SK-N-SH treated with all-trans-retinoic acid at 6 μM for 48 hours (cell line): ENCODE measurements at regions not wholly inside any gene's neighbourhood (a gene's known extent, or its start where the extent isn't known, plus 50 kb on each side); places are given as distances from the start of the nearest gene placed in this dataset.

ENCODE experiments used
- ATAC-seq: fragments of 200-7000 bp; cut with Tn5 transposase; 3 replicates; pipeline ENCODE4 v1.9.1; 2020; ENCODE audit warnings: mild to moderate bottlenecking, moderate library complexity
- ARNTL ChIP-seq: fragments of 450-650 bp; formaldehyde crosslinking; IDR thresholded peaks from 2 replicates; pipeline ENCODE4 v1.5.0; 2020; ENCODE audit warnings: low read depth, mild to moderate bottlenecking, moderate library complexity, borderline replicate concordance
- BACH2 ChIP-seq: fragments of 250-450 bp; sonication (Bioruptor Pico); IDR thresholded peaks from 2 replicates; pipeline ENCODE4 v1.9.0; 2021; ENCODE audit warnings: mild to moderate bottlenecking, borderline replicate concordance
- CREB5 ChIP-seq: fragments of 250-450 bp; sonication (Bioruptor Pico); IDR thresholded peaks from 2 replicates; pipeline ENCODE4 v1.5.1; 2020; ENCODE audit warnings: low read depth, mild to moderate bottlenecking, moderate library complexity
- CSDC2 ChIP-seq: fragments of 250-450 bp; sonication (Bioruptor Pico); IDR thresholded peaks from 2 replicates; pipeline ENCODE4 v1.5.0; 2020; ENCODE audit warnings: mild to moderate bottlenecking, moderate library complexity
- CSRNP3 ChIP-seq: fragments of 250-450 bp; sonication (Bioruptor Pico); IDR thresholded peaks from 2 replicates; pipeline ENCODE4 v1.5.1; 2021; ENCODE audit warnings: mild to moderate bottlenecking, moderate library complexity
- GLIS3 ChIP-seq: fragments of 250-450 bp; sonication (Bioruptor Pico); IDR thresholded peaks from 2 replicates; pipeline ENCODE4 v1.5.0; 2020; ENCODE audit warnings: mild to moderate bottlenecking, moderate library complexity
- ISL1 ChIP-seq: fragments of 250-450 bp; sonication (Bioruptor Pico); IDR thresholded peaks from 2 replicates; pipeline ENCODE4 v2.1.2; 2022; ENCODE audit warnings: mild to moderate bottlenecking, moderate library complexity
- PPARA ChIP-seq: fragments of 250-450 bp; sonication (Bioruptor Pico); IDR thresholded peaks from 2 replicates; pipeline ENCODE4 v1.5.0; 2020; ENCODE audit warnings: mild to moderate bottlenecking, borderline replicate concordance
- SNAI2 ChIP-seq: fragments of 250-450 bp; sonication (Bioruptor Pico); IDR thresholded peaks from 2 replicates; pipeline ENCODE4 v1.5.0; 2020; ENCODE audit warnings: mild to moderate bottlenecking, moderate library complexity
- TCF4 ChIP-seq: fragments of 250-450 bp; sonication (Bioruptor Pico); IDR thresholded peaks from 2 replicates; pipeline ENCODE4 v1.8.0; 2021; ENCODE audit warnings: mild to moderate bottlenecking, moderate library complexity, borderline replicate concordance
- TOX ChIP-seq: fragments of 250-450 bp; sonication (Bioruptor Pico); IDR thresholded peaks from 2 replicates; pipeline ENCODE4 v1.8.0; 2021; ENCODE audit warnings: mild to moderate bottlenecking, moderate library complexity, borderline replicate concordance
- ZC3H10 ChIP-seq: fragments of 250-450 bp; sonication (Bioruptor Pico); IDR thresholded peaks from 2 replicates; pipeline ENCODE4 v1.5.1; 2021; ENCODE audit warnings: mild to moderate bottlenecking, moderate library complexity
- ZFP3 ChIP-seq: fragments of 250-450 bp; sonication (Bioruptor Pico); IDR thresholded peaks from 2 replicates; pipeline ENCODE4 v1.5.0; 2020; ENCODE audit warnings: mild to moderate bottlenecking, moderate library complexity
- ZFP30 ChIP-seq: fragments of 450-650 bp; formaldehyde crosslinking; IDR thresholded peaks from 2 replicates; pipeline ENCODE4 v1.5.0; 2022; ENCODE audit warnings: mild to moderate bottlenecking, moderate library complexity
- ZNF565 ChIP-seq: fragments of 450-650 bp; formaldehyde crosslinking; conservative IDR thresholded peaks from 2 replicates; pipeline ENCODE4 v1.5.0; 2020; ENCODE audit warnings: low read depth, mild to moderate bottlenecking, moderate library complexity
- ZNF8 ChIP-seq: fragments of 450-650 bp; formaldehyde crosslinking; IDR thresholded peaks from 2 replicates; pipeline ENCODE4 v1.5.0; 2020; ENCODE audit warnings: mild to moderate bottlenecking, moderate library complexity
- TF ChIP-seq, protein P1 (sequence below): fragments of 250-450 bp; sonication (Bioruptor Pico); IDR thresholded peaks from 2 replicates; pipeline ENCODE4 v1.8.0; 2020; ENCODE audit warnings: mild to moderate bottlenecking, moderate library complexity, borderline replicate concordance
- TF ChIP-seq, protein P2 (sequence below): fragments of 250-450 bp; sonication (Bioruptor Pico); IDR thresholded peaks from 2 replicates; pipeline ENCODE4 v1.8.0; 2021; ENCODE audit warnings: low read depth, mild to moderate bottlenecking, moderate library complexity, borderline replicate concordance

GRCh38 chr14:34195964-34196363 lies 245.1 kb upstream of the EGLN3 start:
- no peak for ATAC-seq
- no peak for TF ChIP-seq ZNF565 (CRISPR knock-in tag)
- TF ChIP-seq ISL1 (CRISPR knock-in tag): no peak
- no peak for TF ChIP-seq PPARA (CRISPR knock-in tag)
- TF ChIP-seq, protein P1, sequence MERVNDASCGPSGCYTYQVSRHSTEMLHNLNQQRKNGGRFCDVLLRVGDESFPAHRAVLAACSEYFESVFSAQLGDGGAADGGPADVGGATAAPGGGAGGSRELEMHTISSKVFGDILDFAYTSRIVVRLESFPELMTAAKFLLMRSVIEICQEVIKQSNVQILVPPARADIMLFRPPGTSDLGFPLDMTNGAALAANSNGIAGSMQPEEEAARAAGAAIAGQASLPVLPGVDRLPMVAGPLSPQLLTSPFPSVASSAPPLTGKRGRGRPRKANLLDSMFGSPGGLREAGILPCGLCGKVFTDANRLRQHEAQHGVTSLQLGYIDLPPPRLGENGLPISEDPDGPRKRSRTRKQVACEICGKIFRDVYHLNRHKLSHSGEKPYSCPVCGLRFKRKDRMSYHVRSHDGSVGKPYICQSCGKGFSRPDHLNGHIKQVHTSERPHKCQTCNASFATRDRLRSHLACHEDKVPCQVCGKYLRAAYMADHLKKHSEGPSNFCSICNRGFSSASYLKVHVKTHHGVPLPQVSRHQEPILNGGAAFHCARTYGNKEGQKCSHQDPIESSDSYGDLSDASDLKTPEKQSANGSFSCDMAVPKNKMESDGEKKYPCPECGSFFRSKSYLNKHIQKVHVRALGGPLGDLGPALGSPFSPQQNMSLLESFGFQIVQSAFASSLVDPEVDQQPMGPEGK (CRISPR knock-in tag): no peak

GRCh38 chr14:34190717-34191116 lies 239.8 kb upstream of the EGLN3 start:
- no peak for TF ChIP-seq TOX (CRISPR knock-in tag)
- TF ChIP-seq, protein P2, sequence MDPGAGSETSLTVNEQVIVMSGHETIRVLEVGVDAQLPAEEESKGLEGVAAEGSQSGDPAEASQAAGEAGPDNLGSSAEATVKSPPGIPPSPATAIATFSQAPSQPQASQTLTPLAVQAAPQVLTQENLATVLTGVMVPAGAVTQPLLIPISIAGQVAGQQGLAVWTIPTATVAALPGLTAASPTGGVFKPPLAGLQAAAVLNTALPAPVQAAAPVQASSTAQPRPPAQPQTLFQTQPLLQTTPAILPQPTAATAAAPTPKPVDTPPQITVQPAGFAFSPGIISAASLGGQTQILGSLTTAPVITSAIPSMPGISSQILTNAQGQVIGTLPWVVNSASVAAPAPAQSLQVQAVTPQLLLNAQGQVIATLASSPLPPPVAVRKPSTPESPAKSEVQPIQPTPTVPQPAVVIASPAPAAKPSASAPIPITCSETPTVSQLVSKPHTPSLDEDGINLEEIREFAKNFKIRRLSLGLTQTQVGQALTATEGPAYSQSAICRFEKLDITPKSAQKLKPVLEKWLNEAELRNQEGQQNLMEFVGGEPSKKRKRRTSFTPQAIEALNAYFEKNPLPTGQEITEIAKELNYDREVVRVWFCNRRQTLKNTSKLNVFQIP: no peak
- TF ChIP-seq PPARA (CRISPR knock-in tag): no peak
- TF ChIP-seq ZNF565 (CRISPR knock-in tag): no peak
- no peak for TF ChIP-seq GLIS3 (CRISPR knock-in tag)
- no peak for TF ChIP-seq BACH2 (CRISPR knock-in tag)
- TF ChIP-seq CSRNP3: no peak
- TF ChIP-seq ISL1 (CRISPR knock-in tag): no peak
- TF ChIP-seq ZNF8: no peak
- TF ChIP-seq CSDC2 (CRISPR knock-in tag): no peak
- TF ChIP-seq, protein P1 (CRISPR knock-in tag): no peak
- no peak for TF ChIP-seq ZC3H10 (CRISPR knock-in tag)
- TF ChIP-seq ZFP30 (CRISPR knock-in tag): no peak
- TF ChIP-seq TCF4 (CRISPR knock-in tag): no peak
- no peak for TF ChIP-seq ZFP3 (CRISPR knock-in tag)
- TF ChIP-seq CREB5 (CRISPR knock-in tag): no peak
- TF ChIP-seq ARNTL (CRISPR knock-in tag): no peak
- ATAC-seq: no peak

DNA sequence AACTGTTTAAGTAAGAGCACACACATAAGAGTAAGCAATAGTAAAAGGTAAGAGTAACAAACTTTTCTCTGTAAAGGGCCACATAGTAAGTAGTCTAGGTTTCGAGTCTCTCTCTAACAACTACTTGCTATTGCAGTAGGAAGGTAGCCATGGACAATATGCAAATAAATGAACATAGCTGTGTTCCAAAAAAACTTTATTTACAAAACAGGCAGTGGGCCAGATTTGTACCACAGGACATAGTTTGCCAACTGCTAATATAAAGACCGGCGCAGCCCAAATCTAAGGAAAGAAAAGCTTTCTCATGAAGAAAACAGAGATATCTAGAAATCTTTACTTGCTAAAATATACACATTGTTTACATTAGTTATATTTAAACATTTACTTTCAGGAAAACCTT lies 239.0 kb upstream of the EGLN3 start:
- TF ChIP-seq ZC3H10 (CRISPR knock-in tag): no peak
- no peak for TF ChIP-seq TOX (CRISPR knock-in tag)
- no peak for TF ChIP-seq BACH2 (CRISPR knock-in tag)
- no peak for TF ChIP-seq ZNF565 (CRISPR knock-in tag)
- no peak for TF ChIP-seq SNAI2 (CRISPR knock-in tag)
- TF ChIP-seq, protein P2: no peak
- no peak for TF ChIP-seq PPARA (CRISPR knock-in tag)
- TF ChIP-seq CREB5 (CRISPR knock-in tag): no peak
- no peak for TF ChIP-seq TCF4 (CRISPR knock-in tag)
- TF ChIP-seq GLIS3 (CRISPR knock-in tag): no peak
- TF ChIP-seq ZFP30 (CRISPR knock-in tag): no peak
- no peak for ATAC-seq
